ENCODE measurements at regions not wholly inside any gene's neighbourhood (a gene's known extent, or its start where the extent isn't known, plus 50 kb on each side); places are given as distances from the start of the nearest gene placed in this dataset.

GRCh38 chr11:42054351-42054900 lies 595.0 kb upstream of the LRRC4C start:
- no TSS peak for BruUV-seq (replicated peaks)

More at GRCh38 chr11:42054351-42054900, 595.0 kb upstream of the LRRC4C start:
- no peak overlapping the region for H2AFZ ChIP-seq (ENCODE audit: low read depth, low read length)
- H3K27me3 ChIP-seq (ENCODE audit: control insufficient read depth in 2 of 2, insufficient read depth in 2 of 2, low read length in 2 of 2), result no peaks in the 10 kb centered on the region
- POLR2A ChIA-PET, result no interaction called here
- H3K9me1 ChIP-seq (replicated peaks; ENCODE audit: control insufficient read depth, extremely low read depth, insufficient read depth, low read length), result no peaks in the 10 kb centered on the region
- dilution Hi-C loops (cut with MboI; ENCODE audit: extremely low pct_ligation_motif_present, low sequenced_read_pairs) (no loop called here), intact Hi-C loops (cut with micrococcal nuclease) (no loop called here)
- H3K4me2 ChIP-seq (ENCODE audit: insufficient read depth, low read length), result no peak overlapping the region
- H3K27ac ChIP-seq (ENCODE audit: insufficient read depth, low read depth, low read length), result no peak overlapping the region
- no peak overlapping the region for H3K4me3 ChIP-seq (replicated peaks in 1 of 3; ENCODE audit: insufficient read depth in 1 of 3, low read depth in 1 of 3, low read length in 3 of 3)
- FAIRE-seq (no peak), DNase-seq (ENCODE audit: low read depth, low spot score) (no peak)
- H4K20me1 ChIP-seq (replicated peaks; ENCODE audit: control insufficient read depth, extremely low read depth, insufficient read depth, low read length), result no peaks in the 10 kb centered on the region
- no peak overlapping the region for H3K9ac ChIP-seq (replicated peaks; ENCODE audit: extremely low read depth, insufficient read depth, low read length)
- CTCF ChIA-PET, result no interaction called here
- no peaks in the 10 kb centered on the region for H3K79me2 ChIP-seq (ENCODE audit: control insufficient read depth, insufficient read depth, low read length)
- TF ChIP-seq MYC (IDR thresholded peaks at IDR 0.05; ENCODE audit: low read depth, low read length) (no peak), EZH2 (IDR thresholded peaks at IDR 0.05; ENCODE audit: borderline replicate concordance, low read depth, low read length, severe bottlenecking) (no peak), POLR2AphosphoS5 (IDR thresholded peaks at IDR 0.05; ENCODE audit: insufficient read depth, low read depth, low read length) (no peak), POLR2A (IDR thresholded peaks at IDR 0.05; ENCODE audit: low read depth, low read length) (no peak), JUN (IDR thresholded peaks at IDR 0.05; ENCODE audit: borderline replicate concordance, insufficient read depth, insufficient read length, low read depth) (no peak), FOS (IDR thresholded peaks at IDR 0.05; ENCODE audit: borderline replicate concordance, insufficient read depth, low read length) (no peak), GATA2 (IDR thresholded peaks at IDR 0.05; ENCODE audit: insufficient read depth, insufficient read length, low read depth, low read length) (no peak), CTCF (IDR thresholded peaks at IDR 0.05; ENCODE audit: extremely low read depth in 1 of 2, insufficient read depth in 1 of 2, low read depth in 1 of 2, low read length in 2 of 2) (no peak), MAX (IDR thresholded peaks at IDR 0.05; ENCODE audit: insufficient read depth, insufficient read length) (no peak)
- H3K4me1 ChIP-seq (ENCODE audit: control insufficient read depth, extremely low read depth, insufficient read depth, low read length), result no peaks in the 10 kb centered on the region
- H3K9me3 ChIP-seq (replicated peaks; ENCODE audit: control insufficient read depth, insufficient read depth, low read length), result no peaks in the 10 kb centered on the region
- H3K36me3 ChIP-seq (ENCODE audit: control insufficient read depth in 2 of 2, extremely low read depth in 1 of 2, insufficient read depth in 2 of 2, low read length in 2 of 2), result no peaks in the 10 kb centered on the region

Measured in endothelial cell of umbilical vein (primary cell).